ENCODE measurements at regions not wholly inside any gene's neighbourhood (a gene's known extent, or its start where the extent isn't known, plus 50 kb on each side); places are given as distances from the start of the nearest gene placed in this dataset.
"Not testable (repeated sequence)": the region's sequence is repeated elsewhere in the genome, so short reads cannot be mapped to it uniquely, and the experiment has no call there.

GRCh38 chr9:126190994-126191393 lies 135.6 kb upstream of the MVB12B start:
- not testable (repeated sequence) for DNase-seq

GRCh38 chr9:126198854-126199253 lies 127.8 kb upstream of the MVB12B start:
- DNase-seq = no peak

GRCh38 chr9:126203313-126203712 lies 123.3 kb upstream of the MVB12B start:
- DNase-seq = no peak

- DNase-seq = no peak
Measured at GRCh38 chr9:126204197-126204596, 122.4 kb upstream of the MVB12B start.

GRCh38 chr9:126204708-126205225 lies 121.9 kb upstream of the MVB12B start:
- no peak for DNase-seq

- peak in 1 of 2 experiments; percentile 25 for DNase-seq
Measured at GRCh38 chr9:126205265-126205664, 121.4 kb upstream of the MVB12B start.

GRCh38 chr9:126205845-126206498 lies 120.7 kb upstream of the MVB12B start:
- no peak for DNase-seq

GRCh38 chr9:126207256-126207655 lies 119.4 kb upstream of the MVB12B start:
- DNase-seq = no peak

- DNase-seq = no peak
Measured at GRCh38 chr9:126208216-126208758, 118.3 kb upstream of the MVB12B start.

- no peak for DNase-seq
Measured at GRCh38 chr9:126211441-126212074, 115.1 kb upstream of the MVB12B start.

- DNase-seq = no peak
Measured at GRCh38 chr9:126215486-126215885, 111.1 kb upstream of the MVB12B start.

GRCh38 chr9:126216826-126217225 lies 109.8 kb upstream of the MVB12B start:
- no peak for DNase-seq

- peak; percentile 69 to 75 for DNase-seq
Measured at GRCh38 chr9:126217250-126217653, 109.4 kb upstream of the MVB12B start.

- DNase-seq = no peak
Measured at GRCh38 chr9:126217797-126218196, 108.8 kb upstream of the MVB12B start.

- no peak for DNase-seq
Measured at GRCh38 chr9:126218359-126219125, 108.1 kb upstream of the MVB12B start.

GRCh38 chr9:126219166-126219565 lies 107.5 kb upstream of the MVB12B start:
- DNase-seq = no peak

- no peak for DNase-seq
Measured at GRCh38 chr9:126219648-126220063, 107.0 kb upstream of the MVB12B start.

GRCh38 chr9:126221480-126221879 lies 105.1 kb upstream of the MVB12B start:
- no peak for DNase-seq

- DNase-seq = no peak
Measured at GRCh38 chr9:126222363-126222834, 104.2 kb upstream of the MVB12B start.

GRCh38 chr9:126222835-126223431 lies 103.7 kb upstream of the MVB12B start:
- DNase-seq = no peak

GRCh38 chr9:126223798-126224531 lies 102.7 kb upstream of the MVB12B start:
- DNase-seq = no peak
